ENCODE measurements at regions not wholly inside any gene's neighbourhood (a gene's known extent, or its start where the extent isn't known, plus 50 kb on each side); places are given as distances from the start of the nearest gene placed in this dataset.

- no peak overlapping the region for H3K23ac ChIP-seq (ENCODE audit: low read length)
- H3K4me3 ChIP-seq (ENCODE audit: low read depth, low read length): no peak overlapping the region
- no peaks in the 10 kb centered on the region for H3K79me1 ChIP-seq (ENCODE audit: low read length)
- no peak for DNase-seq
- H3K27ac ChIP-seq (ENCODE audit: low read depth, low read length): no peak overlapping the region
- no peaks in the 10 kb centered on the region for H3K4me1 ChIP-seq (ENCODE audit: control insufficient read depth in 1 of 2, insufficient read depth in 2 of 2, low read length in 2 of 2)
- H4K12ac ChIP-seq (ENCODE audit: low read depth, low read length): no peak overlapping the region
- no peak overlapping the region for H3K4me2 ChIP-seq (ENCODE audit: low read length)
- no peak overlapping the region for H3K18ac ChIP-seq (ENCODE audit: low read length)
- no peak overlapping the region for H4K91ac ChIP-seq (ENCODE audit: low read depth, low read length)
- no peaks in the 10 kb centered on the region for H3K9me3 ChIP-seq (ENCODE audit: insufficient read depth, low read depth, low read length)
- no peaks in the 10 kb centered on the region for H3K79me2 ChIP-seq (ENCODE audit: control insufficient read depth, insufficient read depth, low read length, poor library complexity)
- no peak overlapping the region for H3K9ac ChIP-seq (ENCODE audit: low read length)
- no peak overlapping the region for H2AK5ac ChIP-seq (ENCODE audit: low read length)
- WGBS (ENCODE audit: extremely low coverage, insufficient coverage, insufficient read length): no CpG with 5 or more reads among the region's 6 CpGs
- no peak overlapping the region for H3K14ac ChIP-seq (ENCODE audit: low read length)
- H2AFZ ChIP-seq (ENCODE audit: insufficient read depth, low read length, poor library complexity): no peak overlapping the region
- no peak overlapping the region for H4K8ac ChIP-seq (ENCODE audit: low read depth, low read length)
- H2BK12ac ChIP-seq (ENCODE audit: low read length): no peak overlapping the region
- H3K27me3 ChIP-seq (ENCODE audit: insufficient read depth, low read length): no peaks in the 10 kb centered on the region
- no peak overlapping the region for H3K4ac ChIP-seq (ENCODE audit: low read depth, low read length)
- H3K36me3 ChIP-seq (ENCODE audit: control insufficient read depth in 1 of 2, insufficient read depth in 2 of 2, low read length in 2 of 2): no peaks in the 10 kb centered on the region
- no peak overlapping the region for H2BK120ac ChIP-seq (ENCODE audit: insufficient read depth, low read length, poor library complexity)
- H2BK5ac ChIP-seq (ENCODE audit: low read depth, low read length, poor library complexity): no peak overlapping the region
These were observed 1314.1 kb upstream of the CDH6 start for GRCh38 chr5:29879401-29879800.

GRCh38 chr5:29878599-29878998 lies 1314.9 kb upstream of the CDH6 start:
- Histone ChIP-seq H3K23ac (ENCODE audit: low read length) (no peak overlapping the region), H2BK5ac (ENCODE audit: low read depth, low read length, poor library complexity) (no peak overlapping the region), H2BK12ac (ENCODE audit: low read length) (no peak overlapping the region), H2BK120ac (ENCODE audit: insufficient read depth, low read length, poor library complexity) (no peak overlapping the region), H3K4me3 (ENCODE audit: low read depth, low read length) (no peak overlapping the region), H3K9me3 (ENCODE audit: insufficient read depth, low read depth, low read length) (no peaks in the 10 kb centered on the region), H2AFZ (ENCODE audit: insufficient read depth, low read length, poor library complexity) (no peak overlapping the region), H3K27me3 (ENCODE audit: insufficient read depth, low read length) (no peaks in the 10 kb centered on the region), H3K79me1 (ENCODE audit: low read length) (no peaks in the 10 kb centered on the region), H3K9ac (ENCODE audit: low read length) (no peak overlapping the region), H4K91ac (ENCODE audit: low read depth, low read length) (no peak overlapping the region), H4K8ac (ENCODE audit: low read depth, low read length) (no peak overlapping the region), H3K36me3 (ENCODE audit: control insufficient read depth in 1 of 2, insufficient read depth in 2 of 2, low read length in 2 of 2) (no peaks in the 10 kb centered on the region), H3K27ac (ENCODE audit: low read depth, low read length) (no peak overlapping the region), H3K14ac (ENCODE audit: low read length) (no peak overlapping the region), H3K79me2 (ENCODE audit: control insufficient read depth, insufficient read depth, low read length, poor library complexity) (no peaks in the 10 kb centered on the region), H2AK5ac (ENCODE audit: low read length) (no peak overlapping the region), H3K4me2 (ENCODE audit: low read length) (no peak overlapping the region), H3K4me1 (ENCODE audit: control insufficient read depth in 1 of 2, insufficient read depth in 2 of 2, low read length in 2 of 2) (no peaks in the 10 kb centered on the region), H3K4ac (ENCODE audit: low read depth, low read length) (no peak overlapping the region), H4K12ac (ENCODE audit: low read depth, low read length) (no peak overlapping the region), H3K18ac (ENCODE audit: low read length) (no peak overlapping the region)
- DNase-seq: no peak
- WGBS (ENCODE audit: extremely low coverage, insufficient coverage, insufficient read length): no CpG with 5 or more reads among the region's 2 CpGs

- Histone ChIP-seq H3K4me2 (ENCODE audit: low read length) (no peak overlapping the region), H3K9me3 (ENCODE audit: insufficient read depth, low read depth, low read length) (no peaks in the 10 kb centered on the region), H2AFZ (ENCODE audit: insufficient read depth, low read length, poor library complexity) (no peak overlapping the region), H3K79me1 (ENCODE audit: low read length) (no peaks in the 10 kb centered on the region), H3K36me3 (ENCODE audit: control insufficient read depth in 1 of 2, insufficient read depth in 2 of 2, low read length in 2 of 2) (no peaks in the 10 kb centered on the region), H2BK12ac (ENCODE audit: low read length) (no peak overlapping the region), H3K4ac (ENCODE audit: low read depth, low read length) (no peak overlapping the region), H4K12ac (ENCODE audit: low read depth, low read length) (no peak overlapping the region), H2BK120ac (ENCODE audit: insufficient read depth, low read length, poor library complexity) (no peak overlapping the region), H3K23ac (ENCODE audit: low read length) (no peak overlapping the region), H3K18ac (ENCODE audit: low read length) (no peak overlapping the region), H3K4me3 (ENCODE audit: low read depth, low read length) (no peak overlapping the region), H3K27ac (ENCODE audit: low read depth, low read length) (no peak overlapping the region), H4K8ac (ENCODE audit: low read depth, low read length) (no peak overlapping the region), H3K27me3 (ENCODE audit: insufficient read depth, low read length) (no peaks in the 10 kb centered on the region), H2AK5ac (ENCODE audit: low read length) (no peak overlapping the region), H4K91ac (ENCODE audit: low read depth, low read length) (no peak overlapping the region), H3K14ac (ENCODE audit: low read length) (no peak overlapping the region), H3K4me1 (ENCODE audit: control insufficient read depth in 1 of 2, insufficient read depth in 2 of 2, low read length in 2 of 2) (no peaks in the 10 kb centered on the region), H2BK5ac (ENCODE audit: low read depth, low read length, poor library complexity) (no peak overlapping the region), H3K79me2 (ENCODE audit: control insufficient read depth, insufficient read depth, low read length, poor library complexity) (no peaks in the 10 kb centered on the region), H3K9ac (ENCODE audit: low read length) (no peak overlapping the region)
- no peak for DNase-seq
- no CpG with 5 or more reads among the region's 2 CpGs for WGBS (ENCODE audit: extremely low coverage, insufficient coverage, insufficient read length)
These were observed 1326.3 kb upstream of the CDH6 start for GRCh38 chr5:29867155-29867554.

- Histone ChIP-seq H3K18ac (ENCODE audit: low read length) (no peak overlapping the region), H3K14ac (ENCODE audit: low read length) (no peak overlapping the region), H4K8ac (ENCODE audit: low read depth, low read length) (no peak overlapping the region), H3K27ac (ENCODE audit: low read depth, low read length) (no peak overlapping the region), H2AFZ (ENCODE audit: insufficient read depth, low read length, poor library complexity) (no peak overlapping the region), H2BK12ac (ENCODE audit: low read length) (no peak overlapping the region), H3K9me3 (ENCODE audit: insufficient read depth, low read depth, low read length) (peaks cover 2% of the 10 kb centered on the region), H3K4ac (ENCODE audit: low read depth, low read length) (no peak overlapping the region), H3K79me2 (ENCODE audit: control insufficient read depth, insufficient read depth, low read length, poor library complexity) (no peaks in the 10 kb centered on the region), H3K4me3 (ENCODE audit: low read depth, low read length) (no peak overlapping the region), H3K27me3 (ENCODE audit: insufficient read depth, low read length) (no peaks in the 10 kb centered on the region), H3K4me2 (ENCODE audit: low read length) (no peak overlapping the region), H3K9ac (ENCODE audit: low read length) (no peak overlapping the region), H2BK120ac (ENCODE audit: insufficient read depth, low read length, poor library complexity) (no peak overlapping the region), H3K79me1 (ENCODE audit: low read length) (no peaks in the 10 kb centered on the region), H4K91ac (ENCODE audit: low read depth, low read length) (no peak overlapping the region), H4K12ac (ENCODE audit: low read depth, low read length) (no peak overlapping the region), H2BK5ac (ENCODE audit: low read depth, low read length, poor library complexity) (no peak overlapping the region), H3K36me3 (ENCODE audit: control insufficient read depth in 1 of 2, insufficient read depth in 2 of 2, low read length in 2 of 2) (no peaks in the 10 kb centered on the region), H3K4me1 (ENCODE audit: control insufficient read depth in 1 of 2, insufficient read depth in 2 of 2, low read length in 2 of 2) (no peaks in the 10 kb centered on the region), H2AK5ac (ENCODE audit: low read length) (no peak overlapping the region), H3K23ac (ENCODE audit: low read length) (no peak overlapping the region)
- no peak for DNase-seq
- no CpG with 5 or more reads among the region's 2 CpGs for WGBS (ENCODE audit: extremely low coverage, insufficient coverage, insufficient read length)
These were observed 1339.7 kb upstream of the CDH6 start for GRCh38 chr5:29853711-29854220.
